Small intestine (tissue), 7 donors: ENCODE measurements at regions not wholly inside any gene's neighbourhood (a gene's known extent, or its start where the extent isn't known, plus 50 kb on each side); places are given as distances from the start of the nearest gene placed in this dataset.
"Not testable (repeated sequence)": the region's sequence is repeated elsewhere in the genome, so short reads cannot be mapped to it uniquely, and the experiment has no call there.

Source experiments
- DNase-seq, 2 donors: peaks; one replicate each; pipeline versions ENCODE4 v3.0.0 to v3.0.0-alpha.2; 2013
- FAIRE-seq: peaks from 2 replicates; lab custom pipeline; 2012; peaks lifted over from hg19 to GRCh38; lab: Jason Lieb, UNC
- H3K27ac ChIP-seq, 3 donors: one replicate each; pipeline ENCODE4 v1.5.1; 2013; ENCODE audit warnings: low read length in 2 of 3, mild to moderate bottlenecking in 2 of 3, control low read depth in 1 of 3, inconsistent platforms in 1 of 3, low read depth in 1 of 3, moderate library complexity in 1 of 3
- H3K27me3 ChIP-seq, 3 donors: one replicate each; pipeline ENCODE4 v1.6.1; 2013; ENCODE audit warnings: low read length in 3 of 3, inconsistent platforms in 1 of 3; ENCODE audit not compliant: control insufficient read depth in 3 of 3, insufficient read depth in 3 of 3
- H3K36me3 ChIP-seq, 3 donors: one replicate each; pipeline ENCODE4 v1.6.1; 2013; ENCODE audit warnings: low read length in 3 of 3, inconsistent platforms in 1 of 3, low read depth in 1 of 3, mild to moderate bottlenecking in 1 of 3, moderate library complexity in 1 of 3; ENCODE audit not compliant: control insufficient read depth in 3 of 3, insufficient read depth in 2 of 3
- H3K4me1 ChIP-seq, 3 donors: one replicate each; pipeline ENCODE4 v1.6.1; 2013; ENCODE audit warnings: low read length in 2 of 3, inconsistent platforms in 1 of 3, low read depth in 1 of 3, mild to moderate bottlenecking in 1 of 3, moderate library complexity in 1 of 3; ENCODE audit not compliant: control insufficient read depth in 3 of 3, insufficient read depth in 2 of 3
- H3K4me3 ChIP-seq, 3 donors: one replicate each; pipeline ENCODE4 v1.5.1; 2013; ENCODE audit warnings: low read length in 3 of 3, control low read depth in 1 of 3, inconsistent platforms in 1 of 3, low read depth in 1 of 3, mild to moderate bottlenecking in 1 of 3, moderate library complexity in 1 of 3
- H3K9me3 ChIP-seq, 2 donors: one replicate each; pipeline ENCODE4 v1.6.1; 2013; ENCODE audit warnings: low read depth in 1 of 2, low read length in 1 of 2; ENCODE audit not compliant: control insufficient read depth in 2 of 2, insufficient read depth in 1 of 2
- WGBS, 3 donors: extraction: QIAGEN DNeasy Blood & Tissue Kit; methylation state at CpG; one replicate each; pipeline ENCODE4 v1.1.7; 2013; 5-methylcytosine and 5-hydroxymethylcytosine counted together
- donor health status: healthy with polysubstance abuse.
- donor health status: control.
- donor health status: control.
- donor health status: Bipolar disorder and iron deficiency.
- donor health status: healthy.

- FAIRE-seq: no peak
- WGBS, 3 donors: 75 to 89% (median 82%) methylated on average over 4 of the region's 4 CpGs
- peaks cover 0 to 6% (median 0%) of the 10 kb centered on the region in 3 donors for H3K4me1 ChIP-seq
These were observed 70.0 kb upstream of the NBPF3 start for GRCh38 chr1:21369905-21370304.

DNA sequence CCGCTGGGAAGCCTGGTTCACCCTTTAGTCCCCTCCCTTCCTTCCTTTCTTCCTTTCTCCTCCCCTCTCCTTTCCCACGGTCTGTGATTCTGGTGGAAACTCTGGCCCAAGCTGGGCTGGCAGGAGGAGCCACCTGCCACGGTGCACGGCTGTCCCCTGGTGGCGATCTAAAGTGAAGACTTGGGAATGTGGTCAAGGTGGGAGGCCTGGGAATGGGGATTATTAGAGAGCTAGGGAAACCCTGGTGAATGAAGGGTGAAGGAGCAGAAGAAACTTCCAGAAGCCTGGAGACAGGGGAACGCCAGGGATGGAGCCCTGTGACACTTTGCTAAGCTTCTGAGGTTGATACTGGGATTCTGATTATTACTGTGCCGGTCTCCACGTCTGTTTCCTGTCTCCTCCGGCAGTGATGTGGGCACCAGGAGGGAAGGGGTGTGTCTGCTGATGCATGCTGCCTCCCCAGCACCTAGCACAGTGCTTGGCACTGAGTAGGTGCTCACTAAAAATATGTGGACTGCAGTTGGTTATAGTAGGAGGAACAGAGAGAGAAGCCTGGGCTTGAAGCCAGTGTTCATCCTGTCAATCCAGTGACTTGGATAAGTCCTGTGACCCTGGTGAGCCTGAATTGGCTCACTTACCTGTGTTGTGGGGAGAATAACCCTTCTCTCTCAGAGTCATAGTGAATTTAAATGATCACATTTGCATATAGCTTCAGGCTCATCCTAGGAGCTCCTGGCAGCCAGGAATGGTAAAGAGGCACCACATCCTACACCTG is 71.2 kb upstream of the NBPF3 start:
- no peak overlapping the region for H3K4me3 ChIP-seq
- FAIRE-seq (no peak), DNase-seq (peak; percentile 78 to 85)
- WGBS, 3 donors: 22 to 25% (median 22%) methylated on average over 9 of the region's 9 CpGs
- H3K27me3 ChIP-seq: no peaks in the 10 kb centered on the region
- peaks cover 0 to 6% (median 0%) of the 10 kb centered on the region in 3 donors for H3K4me1 ChIP-seq
- H3K9me3 ChIP-seq: no peaks in the 10 kb centered on the region
- no peaks in the 10 kb centered on the region for H3K36me3 ChIP-seq
- no peak overlapping the region for H3K27ac ChIP-seq

More at GRCh38 chr1:21369905-21370304, 70.0 kb upstream of the NBPF3 start:
- Histone ChIP-seq H3K27ac (no peak overlapping the region), H3K27me3 (no peaks in the 10 kb centered on the region), H3K9me3 (no peaks in the 10 kb centered on the region), H3K36me3 (no peaks in the 10 kb centered on the region), H3K4me3 (no peak overlapping the region)
- DNase-seq: no peak

DNA sequence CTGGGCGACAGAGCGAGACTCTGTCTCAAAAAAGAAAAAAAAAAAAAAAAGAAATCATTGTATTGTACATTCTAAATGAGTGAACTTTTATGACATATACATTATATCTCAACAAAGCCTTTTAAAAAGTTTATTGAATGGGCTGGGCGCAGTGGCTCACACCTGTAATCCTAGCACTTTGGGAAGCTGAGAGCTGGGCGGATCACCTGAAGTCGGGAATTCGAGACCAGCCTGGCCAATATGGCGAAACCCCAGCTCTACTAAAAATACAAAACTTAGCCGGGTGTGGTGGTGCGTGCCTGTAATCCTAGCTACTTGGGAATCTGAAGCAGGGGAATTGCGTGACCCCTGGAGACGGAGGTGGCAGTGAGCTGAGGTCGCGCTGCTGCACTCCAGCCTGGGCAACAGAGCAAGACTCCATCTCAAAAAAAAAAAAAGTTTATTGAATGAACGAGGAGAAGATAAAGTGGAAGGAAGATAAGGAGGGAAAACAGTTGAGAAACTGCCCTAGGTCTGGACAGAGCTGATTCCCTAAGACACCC is 71.9 kb upstream of the NBPF3 start:
- WGBS, 3 donors: 39 to 58% (median 50%) methylated on average over 12 to 14 of the region's 14 CpGs
- not testable (repeated sequence) for H3K4me3 ChIP-seq, H3K9me3 ChIP-seq, FAIRE-seq, H3K27me3 ChIP-seq, H3K4me1 ChIP-seq, DNase-seq, H3K36me3 ChIP-seq, H3K27ac ChIP-seq

- peaks cover 0 to 6% (median 0%) of the 10 kb centered on the region in 3 donors for H3K4me1 ChIP-seq
- WGBS, 3 donors: 67 to 80% (median 77%) methylated on average over 3 of the region's 3 CpGs
- H3K27me3 ChIP-seq: no peaks in the 10 kb centered on the region
- DNase-seq: no peak
- no peaks in the 10 kb centered on the region for H3K9me3 ChIP-seq
- H3K4me3 ChIP-seq: no peak overlapping the region
- H3K36me3 ChIP-seq: no peaks in the 10 kb centered on the region
- H3K27ac ChIP-seq: no peak overlapping the region
- FAIRE-seq: no peak
These were observed 73.6 kb upstream of the NBPF3 start for GRCh38 chr1:21366288-21366687.

DNA sequence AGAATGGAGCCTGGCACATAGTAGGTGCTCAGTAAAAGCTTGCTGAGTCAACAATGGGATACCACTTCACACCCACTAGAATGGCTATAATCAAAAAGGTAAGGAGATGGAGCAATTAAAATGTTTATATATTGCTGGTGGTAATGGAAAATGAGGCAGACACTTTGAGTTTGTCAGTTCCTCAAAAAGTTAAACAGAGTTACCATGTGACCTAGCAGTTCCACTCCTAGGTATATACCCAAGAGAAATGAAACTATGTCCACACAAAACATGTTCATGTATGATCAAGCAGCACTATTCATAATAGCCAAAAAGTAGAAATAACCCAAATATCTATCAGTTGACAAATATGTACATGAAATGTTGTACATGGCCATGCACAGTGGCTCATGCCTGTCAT is 74.8 kb upstream of the ECE1 start:
- Histone ChIP-seq H3K4me1 (peaks cover 0 to 6% (median 0%) of the 10 kb centered on the region in 3 donors), H3K9me3 (no peaks in the 10 kb centered on the region), H3K36me3 (no peaks in the 10 kb centered on the region), H3K27ac (no peak overlapping the region), H3K4me3 (no peak overlapping the region), H3K27me3 (no peaks in the 10 kb centered on the region)
- no peak for DNase-seq
- FAIRE-seq: no peak

DNA sequence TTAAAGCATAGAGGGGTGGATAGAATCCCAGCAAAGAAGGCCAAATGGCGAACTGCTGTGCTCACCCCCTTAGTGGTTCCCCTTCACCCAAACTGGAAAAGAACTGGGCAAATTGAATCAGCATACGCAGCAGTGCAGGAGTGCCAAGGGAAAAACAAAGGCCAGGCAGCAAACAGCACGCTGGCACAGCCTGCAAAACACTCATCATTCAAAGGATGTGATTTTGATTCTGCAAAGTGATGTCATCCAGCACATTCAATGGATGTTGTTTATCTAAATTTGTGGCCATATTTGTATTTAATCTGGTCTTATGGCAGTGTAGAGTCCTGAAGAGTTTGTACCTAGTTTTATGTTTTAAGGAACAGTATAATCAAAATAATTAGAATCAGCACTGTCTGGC is 71.8 kb upstream of the ECE1 start:
- DNase-seq (no peak), FAIRE-seq (no peak)
- H3K9me3 ChIP-seq: no peaks in the 10 kb centered on the region
- no peaks in the 10 kb centered on the region for H3K27me3 ChIP-seq
- H3K4me3 ChIP-seq: no peak overlapping the region
- H3K4me1 ChIP-seq: no peaks in the 10 kb centered on the region
- WGBS, 3 donors: 72 to 93% (median 88%) methylated on average over 3 of the region's 3 CpGs
- no peaks in the 10 kb centered on the region for H3K36me3 ChIP-seq
- H3K27ac ChIP-seq: no peak overlapping the region

DNA sequence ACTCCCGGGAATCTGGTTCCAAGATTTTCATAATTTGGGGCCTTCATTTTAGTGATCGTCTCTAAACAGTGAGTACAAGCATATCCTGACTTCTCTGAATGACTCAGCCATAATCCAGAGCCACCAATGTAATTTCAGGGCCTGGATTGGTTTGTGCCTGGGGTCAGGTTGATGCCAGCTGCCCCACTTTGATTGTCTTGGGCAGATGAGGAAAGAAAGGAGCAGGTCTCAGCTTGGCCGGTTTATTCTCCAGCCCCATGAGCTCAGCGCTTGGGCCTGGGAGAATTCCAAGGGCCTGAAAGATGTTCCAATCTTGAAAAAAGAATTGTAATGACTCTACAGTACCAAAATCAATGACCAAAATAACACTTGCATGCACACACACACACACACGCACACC is 71.2 kb upstream of the ECE1 start:
- no peak for FAIRE-seq
- Histone ChIP-seq H3K27me3 (no peaks in the 10 kb centered on the region), H3K27ac (no peak overlapping the region), H3K9me3 (no peaks in the 10 kb centered on the region), H3K4me3 (no peak overlapping the region), H3K36me3 (no peaks in the 10 kb centered on the region), H3K4me1 (no peaks in the 10 kb centered on the region)
- no peak for DNase-seq
- 85 to 90% (median 88%) methylated on average over 5 of the region's 5 CpGs for WGBS, 3 donors

GRCh38 chr1:21357161-21357560 is 66.9 kb upstream of the ECE1 start:
- no peaks in the 10 kb centered on the region for H3K9me3 ChIP-seq
- no peak overlapping the region for H3K4me3 ChIP-seq
- H3K27ac ChIP-seq: no peak overlapping the region
- no peaks in the 10 kb centered on the region for H3K4me1 ChIP-seq
- 59 to 70% (median 67%) methylated on average over 5 of the region's 5 CpGs for WGBS, 3 donors
- DNase-seq (no peak), FAIRE-seq (no peak)
- H3K36me3 ChIP-seq: no peaks in the 10 kb centered on the region
- H3K27me3 ChIP-seq: no peaks in the 10 kb centered on the region
